AG10803 (cell line): ENCODE measurements at regions not wholly inside any gene's neighbourhood (a gene's known extent, or its start where the extent isn't known, plus 50 kb on each side); places are given as distances from the start of the nearest gene placed in this dataset.

Source experiments
- DNase-seq: peaks from one replicate; pipeline ENCODE4 v3.0.0; 2010; ENCODE audit warnings: low read depth
- H3K4me3 ChIP-seq: 2 replicates; pipeline ENCODE4 v1.5.1; 2011; ENCODE audit warnings: mild to moderate bottlenecking, low read length, control low read depth
- TF ChIP-seq, protein P1 (sequence below): conservative IDR thresholded peaks from 2 replicates; pipeline ENCODE4 v1.5.1; 2011; ENCODE audit warnings: mild to moderate bottlenecking, low read length, control low read depth, inconsistent platforms

DNA sequence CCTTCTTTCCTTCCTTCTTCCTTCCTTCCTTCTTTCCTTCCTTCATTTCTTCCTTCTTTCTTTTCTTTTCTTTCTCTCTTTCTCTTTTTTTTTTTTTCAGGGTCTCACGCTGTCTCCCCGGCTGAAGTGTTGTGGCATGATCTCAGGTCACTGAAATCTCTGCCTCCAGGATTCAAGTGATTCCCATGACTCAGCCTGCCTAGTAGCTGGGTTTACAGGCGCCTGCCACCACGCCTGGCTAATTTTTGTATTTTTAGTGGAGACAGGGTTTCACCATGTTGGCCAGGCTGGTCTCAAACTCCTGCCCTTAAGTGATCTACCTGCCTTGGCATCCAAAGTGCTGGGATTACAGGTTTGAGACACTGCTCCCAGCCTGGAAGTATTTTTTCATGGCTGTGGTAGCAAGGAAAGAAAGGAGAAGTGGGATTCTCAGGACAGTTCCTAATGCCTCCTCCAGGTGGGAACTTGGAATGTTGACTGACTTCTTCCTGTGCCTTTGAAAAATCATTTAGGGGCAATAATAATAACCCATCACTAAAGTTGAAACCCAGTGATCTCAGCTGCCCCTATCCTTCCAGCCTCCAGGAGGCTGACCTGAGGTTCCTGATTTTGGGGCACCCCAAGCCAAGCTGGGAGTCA lies 89.3 kb upstream of the CELF4 start:
- H3K4me3 ChIP-seq = no peak overlapping the region
- TF ChIP-seq, protein P1, sequence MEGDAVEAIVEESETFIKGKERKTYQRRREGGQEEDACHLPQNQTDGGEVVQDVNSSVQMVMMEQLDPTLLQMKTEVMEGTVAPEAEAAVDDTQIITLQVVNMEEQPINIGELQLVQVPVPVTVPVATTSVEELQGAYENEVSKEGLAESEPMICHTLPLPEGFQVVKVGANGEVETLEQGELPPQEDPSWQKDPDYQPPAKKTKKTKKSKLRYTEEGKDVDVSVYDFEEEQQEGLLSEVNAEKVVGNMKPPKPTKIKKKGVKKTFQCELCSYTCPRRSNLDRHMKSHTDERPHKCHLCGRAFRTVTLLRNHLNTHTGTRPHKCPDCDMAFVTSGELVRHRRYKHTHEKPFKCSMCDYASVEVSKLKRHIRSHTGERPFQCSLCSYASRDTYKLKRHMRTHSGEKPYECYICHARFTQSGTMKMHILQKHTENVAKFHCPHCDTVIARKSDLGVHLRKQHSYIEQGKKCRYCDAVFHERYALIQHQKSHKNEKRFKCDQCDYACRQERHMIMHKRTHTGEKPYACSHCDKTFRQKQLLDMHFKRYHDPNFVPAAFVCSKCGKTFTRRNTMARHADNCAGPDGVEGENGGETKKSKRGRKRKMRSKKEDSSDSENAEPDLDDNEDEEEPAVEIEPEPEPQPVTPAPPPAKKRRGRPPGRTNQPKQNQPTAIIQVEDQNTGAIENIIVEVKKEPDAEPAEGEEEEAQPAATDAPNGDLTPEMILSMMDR = no peak

DNA sequence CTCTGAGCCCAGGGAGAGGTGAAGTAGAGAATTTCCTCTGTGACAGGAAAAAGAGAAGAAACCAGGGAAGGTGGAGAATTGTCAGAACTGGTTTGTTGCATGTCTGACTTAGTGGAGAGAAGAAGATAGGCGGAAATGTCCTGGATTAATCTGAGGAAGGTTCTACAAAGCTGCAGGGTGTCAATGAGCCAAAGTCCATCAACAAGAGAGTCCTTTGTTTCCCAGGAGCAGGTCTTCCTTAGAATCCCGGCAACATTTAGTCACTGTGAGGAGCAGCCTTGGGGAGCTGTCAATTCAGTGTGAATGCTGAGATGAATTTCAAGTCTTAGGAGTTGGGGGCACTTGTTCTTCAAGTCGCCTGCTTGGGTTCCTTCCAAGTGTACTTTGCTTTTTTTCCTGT lies 88.4 kb upstream of the CELF4 start:
- TF ChIP-seq, protein P1 = no peak
- no peak for DNase-seq
- H3K4me3 ChIP-seq = no peak overlapping the region

More for the DNA sequence above, 89.3 kb upstream of the CELF4 start:
- DNase-seq = no peak

DNA sequence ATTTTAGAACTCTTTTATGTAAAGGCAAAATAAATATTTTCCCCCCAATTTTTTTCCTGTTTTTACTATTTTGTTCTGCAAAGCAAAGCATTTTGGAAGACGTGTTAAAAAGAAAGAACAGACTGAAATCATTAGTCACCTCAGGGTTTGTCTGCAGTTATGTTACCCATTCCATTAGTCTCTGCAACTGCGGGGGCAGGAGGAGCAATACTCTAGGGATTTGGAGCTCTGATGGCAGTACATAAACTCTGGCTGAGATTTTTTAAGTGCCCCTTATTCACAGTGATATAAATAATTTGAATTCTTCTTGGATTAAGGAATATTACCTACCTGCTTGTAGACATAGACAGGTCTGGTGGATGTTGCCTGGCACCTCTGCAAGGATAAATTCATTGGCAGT lies 88.0 kb upstream of the CELF4 start:
- H3K4me3 ChIP-seq = no peak overlapping the region
- TF ChIP-seq, protein P1 = no peak
- no peak for DNase-seq

DNA sequence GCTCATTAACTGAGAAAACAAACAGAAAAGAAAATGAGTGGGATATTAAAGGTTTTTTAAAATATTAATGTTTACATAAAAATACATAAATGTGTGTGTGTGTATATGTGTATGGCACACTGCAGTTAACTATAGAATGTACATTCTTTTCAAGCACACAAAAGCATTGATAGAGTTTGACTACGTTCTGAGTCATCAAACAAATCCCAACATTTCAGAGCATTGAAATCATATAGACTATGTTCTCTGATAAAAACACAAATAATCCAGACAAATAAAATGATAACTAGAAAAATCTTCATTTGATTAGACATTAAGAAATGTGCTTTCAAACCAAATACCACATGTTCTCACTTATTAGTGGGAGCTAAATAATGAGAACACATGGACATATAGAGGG lies 84.3 kb upstream of the CELF4 start:
- H3K4me3 ChIP-seq = no peak overlapping the region
- TF ChIP-seq, protein P1 = no peak
- no peak for DNase-seq

DNA sequence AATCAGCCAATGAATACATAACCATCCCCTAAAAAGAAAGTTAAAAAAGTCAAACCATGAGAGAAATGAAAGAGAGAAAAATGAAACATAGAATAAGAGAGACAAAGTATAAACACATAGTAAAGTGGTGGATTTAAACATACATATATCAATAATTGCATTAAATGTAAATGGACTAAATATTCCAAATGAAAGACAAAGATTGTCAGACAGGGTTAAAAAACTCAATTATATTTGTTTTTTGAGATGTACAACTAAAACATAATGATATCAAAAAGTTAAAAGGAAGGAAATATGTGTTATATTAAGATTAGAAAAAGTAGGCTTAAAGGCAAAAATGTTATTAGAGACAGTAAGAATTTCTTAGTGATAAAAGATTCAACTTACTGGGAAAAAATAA lies 83.8 kb upstream of the CELF4 start:
- TF ChIP-seq, protein P1 = no peak
- H3K4me3 ChIP-seq = no peak overlapping the region
- DNase-seq = no peak

DNA sequence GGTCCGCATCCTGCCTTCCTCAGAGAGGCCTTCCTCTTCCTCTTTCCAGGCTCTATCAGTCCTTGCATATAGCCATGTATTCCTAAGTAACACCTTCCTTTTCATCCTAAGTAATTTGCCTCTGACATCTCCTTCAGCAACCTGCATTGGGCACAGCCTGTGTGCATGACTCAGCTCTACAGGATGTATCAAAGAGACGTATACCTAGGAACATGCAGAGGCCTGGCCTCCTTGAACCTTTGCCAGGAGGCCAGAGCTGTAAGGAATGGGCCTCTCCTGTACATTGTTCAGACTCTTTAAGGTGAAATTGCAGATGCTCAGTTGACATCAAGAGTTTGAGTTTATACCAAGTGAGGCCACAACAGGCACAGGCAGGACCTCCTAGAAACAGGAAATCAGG lies 76.0 kb upstream of the CELF4 start:
- TF ChIP-seq, protein P1 = no peak
- H3K4me3 ChIP-seq = no peak overlapping the region
- DNase-seq = no peak

DNA sequence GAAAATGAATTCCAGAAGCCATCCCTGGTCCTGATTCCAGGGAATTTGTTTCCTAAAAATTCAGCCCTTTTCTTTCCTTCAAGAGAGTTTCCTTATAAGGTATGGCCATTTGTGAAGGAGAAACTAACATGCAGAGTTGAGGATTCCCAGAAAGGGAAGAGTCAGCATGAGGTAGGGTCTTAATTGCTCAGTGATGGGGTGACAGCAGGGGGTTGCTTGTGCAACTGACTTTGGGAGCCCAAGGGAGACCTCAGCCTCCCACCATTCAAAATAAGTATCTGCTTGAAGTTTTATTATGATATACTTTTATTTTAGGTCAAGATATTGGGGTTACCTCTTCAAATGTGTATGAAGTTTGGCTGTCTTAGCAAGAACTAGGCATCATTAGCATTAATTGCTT lies 74.9 kb upstream of the CELF4 start:
- H3K4me3 ChIP-seq = no peak overlapping the region
- DNase-seq = no peak
- TF ChIP-seq, protein P1 = no peak
